ENCODE measurements at regions not wholly inside any gene's neighbourhood (a gene's known extent, or its start where the extent isn't known, plus 50 kb on each side); places are given as distances from the start of the nearest gene placed in this dataset.
"Not testable (repeated sequence)": the region's sequence is repeated elsewhere in the genome, so short reads cannot be mapped to it uniquely, and the experiment has no call there.

- no peaks in the 10 kb centered on the region for H3K9me3 ChIP-seq (ENCODE audit: control insufficient read depth in 2 of 2, insufficient read depth in 1 of 2, low read depth in 1 of 2, low read length in 1 of 2)
- WGBS, 2 donors: 75 to 88% methylated on average over 1 of the region's 1 CpG
- H3K27me3 ChIP-seq (ENCODE audit: control insufficient read depth in 1 of 2, insufficient read depth in 2 of 2, low read length in 2 of 2): no peaks in the 10 kb centered on the region
- no peak overlapping the region for H3K4me3 ChIP-seq (ENCODE audit: low read depth in 1 of 2, low read length in 2 of 2)
- H3K27ac ChIP-seq (ENCODE audit: low read depth in 2 of 2, low read length in 1 of 2): no peak overlapping the region
- H3K4me1 ChIP-seq (ENCODE audit: control insufficient read depth in 2 of 2, insufficient read depth in 2 of 2, low read length in 1 of 2): no peaks in the 10 kb centered on the region
- H3K36me3 ChIP-seq (ENCODE audit: control insufficient read depth in 2 of 2, insufficient read depth in 2 of 2, low read length in 1 of 2): no peaks in the 10 kb centered on the region
These were observed 125.4 kb upstream of the FAT3 start for GRCh38 chr11:92099183-92099582.

GRCh38 chr11:92098172-92098571, 126.4 kb upstream of the FAT3 start:
- Histone ChIP-seq H3K9me3 (ENCODE audit: control insufficient read depth in 2 of 2, insufficient read depth in 1 of 2, low read depth in 1 of 2, low read length in 1 of 2) (no peaks in the 10 kb centered on the region), H3K27ac (ENCODE audit: low read depth in 2 of 2, low read length in 1 of 2) (no peak overlapping the region), H3K36me3 (ENCODE audit: control insufficient read depth in 2 of 2, insufficient read depth in 2 of 2, low read length in 1 of 2) (no peaks in the 10 kb centered on the region), H3K4me3 (ENCODE audit: low read depth in 1 of 2, low read length in 2 of 2) (no peak overlapping the region), H3K4me1 (ENCODE audit: control insufficient read depth in 2 of 2, insufficient read depth in 2 of 2, low read length in 1 of 2) (no peaks in the 10 kb centered on the region), H3K27me3 (ENCODE audit: control insufficient read depth in 1 of 2, insufficient read depth in 2 of 2, low read length in 2 of 2) (no peaks in the 10 kb centered on the region)
- WGBS, 2 donors: 63 to 70% methylated on average over 2 of the region's 2 CpGs

- H3K27ac ChIP-seq (ENCODE audit: low read depth in 2 of 2, low read length in 1 of 2): no peak overlapping the region
- no peaks in the 10 kb centered on the region for H3K27me3 ChIP-seq (ENCODE audit: control insufficient read depth in 1 of 2, insufficient read depth in 2 of 2, low read length in 2 of 2)
- no peaks in the 10 kb centered on the region for H3K36me3 ChIP-seq (ENCODE audit: control insufficient read depth in 2 of 2, insufficient read depth in 2 of 2, low read length in 1 of 2)
- H3K4me1 ChIP-seq (ENCODE audit: control insufficient read depth in 2 of 2, insufficient read depth in 2 of 2, low read length in 1 of 2): no peaks in the 10 kb centered on the region
- 61 to 63% methylated on average over 5 of the region's 5 CpGs for WGBS, 2 donors
- H3K4me3 ChIP-seq (ENCODE audit: low read depth in 1 of 2, low read length in 2 of 2): no peak overlapping the region
- peaks cover 0 to 3% of the 10 kb centered on the region in 2 donors for H3K9me3 ChIP-seq (ENCODE audit: control insufficient read depth in 2 of 2, insufficient read depth in 1 of 2, low read depth in 1 of 2, low read length in 1 of 2)
These were observed 136.7 kb upstream of the FAT3 start for GRCh38 chr11:92087725-92088537.

GRCh38 chr11:92083123-92083522, 141.5 kb upstream of the FAT3 start:
- H3K9me3 ChIP-seq (ENCODE audit: control insufficient read depth in 2 of 2, insufficient read depth in 1 of 2, low read depth in 1 of 2, low read length in 1 of 2): peaks cover 0 to 3% of the 10 kb centered on the region in 2 donors
- 53 to 62% methylated on average over 3 of the region's 3 CpGs for WGBS, 2 donors
- no peaks in the 10 kb centered on the region for H3K27me3 ChIP-seq (ENCODE audit: control insufficient read depth in 1 of 2, insufficient read depth in 2 of 2, low read length in 2 of 2)
- H3K27ac ChIP-seq (ENCODE audit: low read depth in 2 of 2, low read length in 1 of 2): no peak overlapping the region
- no peaks in the 10 kb centered on the region for H3K4me1 ChIP-seq (ENCODE audit: control insufficient read depth in 2 of 2, insufficient read depth in 2 of 2, low read length in 1 of 2)
- H3K36me3 ChIP-seq (ENCODE audit: control insufficient read depth in 2 of 2, insufficient read depth in 2 of 2, low read length in 1 of 2): no peaks in the 10 kb centered on the region
- H3K4me3 ChIP-seq (ENCODE audit: low read depth in 1 of 2, low read length in 2 of 2): no peak overlapping the region

- no peak overlapping the region for H3K4me3 ChIP-seq (ENCODE audit: low read depth in 1 of 2, low read length in 2 of 2)
- no peaks in the 10 kb centered on the region for H3K36me3 ChIP-seq (ENCODE audit: control insufficient read depth in 2 of 2, insufficient read depth in 2 of 2, low read length in 1 of 2)
- no peaks in the 10 kb centered on the region for H3K4me1 ChIP-seq (ENCODE audit: control insufficient read depth in 2 of 2, insufficient read depth in 2 of 2, low read length in 1 of 2)
- no peaks in the 10 kb centered on the region for H3K27me3 ChIP-seq (ENCODE audit: control insufficient read depth in 1 of 2, insufficient read depth in 2 of 2, low read length in 2 of 2)
- no peaks in the 10 kb centered on the region for H3K9me3 ChIP-seq (ENCODE audit: control insufficient read depth in 2 of 2, insufficient read depth in 1 of 2, low read depth in 1 of 2, low read length in 1 of 2)
- no peak overlapping the region for H3K27ac ChIP-seq (ENCODE audit: low read depth in 2 of 2, low read length in 1 of 2)
These were observed 142.0 kb upstream of the FAT3 start for GRCh38 chr11:92082652-92083051.

GRCh38 chr11:92074498-92074897, 150.1 kb upstream of the FAT3 start:
- WGBS, 2 donors: 87 to 95% methylated on average over 1 of the region's 1 CpG
- H3K27ac ChIP-seq (ENCODE audit: low read depth in 2 of 2, low read length in 1 of 2); H3K4me3 ChIP-seq (ENCODE audit: low read depth in 1 of 2, low read length in 2 of 2); H3K27me3 ChIP-seq (ENCODE audit: control insufficient read depth in 1 of 2, insufficient read depth in 2 of 2, low read length in 2 of 2); H3K4me1 ChIP-seq (ENCODE audit: control insufficient read depth in 2 of 2, insufficient read depth in 2 of 2, low read length in 1 of 2); H3K36me3 ChIP-seq (ENCODE audit: control insufficient read depth in 2 of 2, insufficient read depth in 2 of 2, low read length in 1 of 2); H3K9me3 ChIP-seq (ENCODE audit: control insufficient read depth in 2 of 2, insufficient read depth in 1 of 2, low read depth in 1 of 2, low read length in 1 of 2): not testable (repeated sequence)

GRCh38 chr11:92071660-92072059, 153.0 kb upstream of the FAT3 start:
- no peak overlapping the region for H3K27ac ChIP-seq (ENCODE audit: low read depth in 2 of 2, low read length in 1 of 2)
- no peak overlapping the region for H3K4me3 ChIP-seq (ENCODE audit: low read depth in 1 of 2, low read length in 2 of 2)
- no peaks in the 10 kb centered on the region for H3K27me3 ChIP-seq (ENCODE audit: control insufficient read depth in 1 of 2, insufficient read depth in 2 of 2, low read length in 2 of 2)
- H3K4me1 ChIP-seq (ENCODE audit: control insufficient read depth in 2 of 2, insufficient read depth in 2 of 2, low read length in 1 of 2): no peaks in the 10 kb centered on the region
- no peaks in the 10 kb centered on the region for H3K9me3 ChIP-seq (ENCODE audit: control insufficient read depth in 2 of 2, insufficient read depth in 1 of 2, low read depth in 1 of 2, low read length in 1 of 2)
- no peaks in the 10 kb centered on the region for H3K36me3 ChIP-seq (ENCODE audit: control insufficient read depth in 2 of 2, insufficient read depth in 2 of 2, low read length in 1 of 2)

GRCh38 chr11:92070026-92070889, 154.4 kb upstream of the FAT3 start:
- Histone ChIP-seq H3K36me3 (ENCODE audit: control insufficient read depth in 2 of 2, insufficient read depth in 2 of 2, low read length in 1 of 2) (no peaks in the 10 kb centered on the region), H3K27ac (ENCODE audit: low read depth in 2 of 2, low read length in 1 of 2) (no peak overlapping the region), H3K4me3 (ENCODE audit: low read depth in 1 of 2, low read length in 2 of 2) (no peak overlapping the region), H3K4me1 (ENCODE audit: control insufficient read depth in 2 of 2, insufficient read depth in 2 of 2, low read length in 1 of 2) (no peaks in the 10 kb centered on the region), H3K9me3 (ENCODE audit: control insufficient read depth in 2 of 2, insufficient read depth in 1 of 2, low read depth in 1 of 2, low read length in 1 of 2) (no peaks in the 10 kb centered on the region), H3K27me3 (ENCODE audit: control insufficient read depth in 1 of 2, insufficient read depth in 2 of 2, low read length in 2 of 2) (no peaks in the 10 kb centered on the region)
- WGBS, 2 donors: 75 to 85% methylated on average over 1 of the region's 1 CpG

- Histone ChIP-seq H3K9me3 (ENCODE audit: control insufficient read depth in 2 of 2, insufficient read depth in 1 of 2, low read depth in 1 of 2, low read length in 1 of 2) (peaks cover 0 to 3% of the 10 kb centered on the region in 2 donors), H3K36me3 (ENCODE audit: control insufficient read depth in 2 of 2, insufficient read depth in 2 of 2, low read length in 1 of 2) (no peaks in the 10 kb centered on the region), H3K4me3 (ENCODE audit: low read depth in 1 of 2, low read length in 2 of 2) (no peak overlapping the region), H3K27ac (ENCODE audit: low read depth in 2 of 2, low read length in 1 of 2) (no peak overlapping the region), H3K4me1 (ENCODE audit: control insufficient read depth in 2 of 2, insufficient read depth in 2 of 2, low read length in 1 of 2) (no peaks in the 10 kb centered on the region), H3K27me3 (ENCODE audit: control insufficient read depth in 1 of 2, insufficient read depth in 2 of 2, low read length in 2 of 2) (no peaks in the 10 kb centered on the region)
These were observed 157.6 kb upstream of the FAT3 start for GRCh38 chr11:92067016-92067415.

All from esophagus (tissue), 2 donors.